SK-N-SH (cell line): ENCODE measurements at regions not wholly inside any gene's neighbourhood (a gene's known extent, or its start where the extent isn't known, plus 50 kb on each side); places are given as distances from the start of the nearest gene placed in this dataset.

Source experiments
- CHD2 ChIP-seq: fragments of 150-350 bp; IDR thresholded peaks from 2 replicates; pipeline ENCODE4 v1.6.1; 2018; ENCODE audit warnings: low read length; ENCODE audit not compliant: partially characterized antibody
- CTCF ChIP-seq: fragments of 200-600 bp; sonication (generic); IDR thresholded peaks from 2 replicates; pipeline ENCODE4 v1.6.1; 2017; ENCODE audit warnings: antibody characterized with exemption, mild to moderate bottlenecking, moderate library complexity
- EP300 ChIP-seq, 2 experiments: IDR thresholded peaks; 2 replicates each; pipeline versions ENCODE4 v1.4.0 to v1.6.1; 2012; ENCODE audit warnings: borderline replicate concordance in 1 of 2, low read depth in 1 of 2, low read length in 1 of 2
- FOXJ3 ChIP-seq: sonication (generic); formaldehyde crosslinking; IDR thresholded peaks from 2 replicates; pipeline ENCODE4 v1.5.1; 2020; ENCODE audit warnings: mild to moderate bottlenecking, missing genetic modification reagents
- JUND ChIP-seq: IDR thresholded peaks from 2 replicates; pipeline ENCODE4 v1.4.0; 2012
- MAX ChIP-seq: IDR thresholded peaks from 2 replicates; pipeline ENCODE4 v1.4.0; 2012; ENCODE audit warnings: low read depth
- MEF2A ChIP-seq: IDR thresholded peaks from 2 replicates; pipeline ENCODE4 v1.4.0; 2012; ENCODE audit warnings: low read depth, borderline replicate concordance
- POLR2AphosphoS5 ChIP-seq: IDR thresholded peaks from 2 replicates; pipeline ENCODE4 v1.6.1; 2012; ENCODE audit warnings: low read depth, low read length
- RAD21 ChIP-seq: IDR thresholded peaks from 2 replicates; pipeline ENCODE4 v1.6.1; 2012; ENCODE audit warnings: mild to moderate bottlenecking, low read length
- RCOR1 ChIP-seq: fragments of 150-350 bp; IDR thresholded peaks from 2 replicates; pipeline ENCODE4 v1.6.1; 2017; ENCODE audit warnings: antibody characterized with exemption, low read length
- RXRA ChIP-seq: IDR thresholded peaks from 2 replicates; pipeline ENCODE4 v1.4.0; 2012; ENCODE audit warnings: low read depth, mild to moderate bottlenecking, borderline replicate concordance
- SIN3A ChIP-seq: IDR thresholded peaks from 2 replicates; pipeline ENCODE4 v1.6.1; 2012; ENCODE audit warnings: low read depth, mild to moderate bottlenecking, low read length, moderate library complexity, borderline replicate concordance
- SMC3 ChIP-seq: IDR thresholded peaks from 2 replicates; pipeline ENCODE4 v1.6.1; 2012; ENCODE audit warnings: low read depth, low read length, improper control_type of control experiment
- TAF1 ChIP-seq: IDR thresholded peaks from 2 replicates; pipeline ENCODE4 v1.6.1; 2012; ENCODE audit warnings: low read depth, mild to moderate bottlenecking, low read length, moderate library complexity, borderline replicate concordance

- TF ChIP-seq RXRA, result no peak
- no peak for TF ChIP-seq MAX
- TF ChIP-seq POLR2AphosphoS5, result no peak
- TF ChIP-seq CTCF, result peak; percentile 65
- TF ChIP-seq CHD2, result no peak
- TF ChIP-seq MEF2A, result no peak
- TF ChIP-seq TAF1, result no peak
- peak; percentile 39; the same call in 1 of the 2 replicates for TF ChIP-seq RAD21
- no peak for TF ChIP-seq JUND
- TF ChIP-seq FOXJ3 (CRISPR knock-in tag), result no peak
- no peak for TF ChIP-seq SIN3A
- TF ChIP-seq RCOR1, result no peak
- no peak for TF ChIP-seq EP300 (IDR thresholded peaks at IDR 0.05; ENCODE audit: borderline replicate concordance in 1 of 2, low read depth in 1 of 2, low read length in 1 of 2)
- peak; percentile 38; the same call in 1 of the 2 replicates for TF ChIP-seq SMC3
These were observed 1346.4 kb downstream of the TMEM121 start for GRCh38 chr14:106872611-106873446.
